ENCODE measurements at regions not wholly inside any gene's neighbourhood (a gene's known extent, or its start where the extent isn't known, plus 50 kb on each side); places are given as distances from the start of the nearest gene placed in this dataset.

GRCh38 chr2:34419856-34420255 is 820.8 kb upstream of the FAM98A start:
- no peaks in the 10 kb centered on the region for H3K9me3 ChIP-seq (ENCODE audit: low read length)
- no peaks in the 10 kb centered on the region for H3K9me2 ChIP-seq (ENCODE audit: insufficient read depth, low read length)
- no peak for TF ChIP-seq MXI1 (conservative IDR thresholded peaks at IDR 0.05; ENCODE audit: poor library complexity, severe bottlenecking)
- no peak for TF ChIP-seq TAF1 (IDR thresholded peaks at IDR 0.05; ENCODE audit: low read depth)
- no peak for TF ChIP-seq POLR2AphosphoS5 (IDR thresholded peaks at IDR 0.05)

GRCh38 chr2:34416856-34417255 is 817.8 kb upstream of the FAM98A start:
- H3K4me2 ChIP-seq (ENCODE audit: low read length): no peak overlapping the region
- no peaks in the 10 kb centered on the region for H3K9me2 ChIP-seq (ENCODE audit: insufficient read depth, low read length)
- no peaks in the 10 kb centered on the region for H3K27me3 ChIP-seq (ENCODE audit: insufficient read depth, low read depth, low read length)
- H3K9ac ChIP-seq (ENCODE audit: low read length): no peak overlapping the region
- H4K20me1 ChIP-seq (ENCODE audit: insufficient read depth): no peaks in the 10 kb centered on the region
- H3K27ac ChIP-seq (ENCODE audit: low read length): no peak overlapping the region
- no peak overlapping the region for H3K4me3 ChIP-seq (ENCODE audit: low read length)
- H2AFZ ChIP-seq (ENCODE audit: low read depth, low read length): no peak overlapping the region
- TF ChIP-seq MXI1 (conservative IDR thresholded peaks at IDR 0.05; ENCODE audit: poor library complexity, severe bottlenecking) (no peak), EP300 (conservative IDR thresholded peaks at IDR 0.05; ENCODE audit: poor library complexity, severe bottlenecking) (no peak), TAF1 (IDR thresholded peaks at IDR 0.05; ENCODE audit: low read depth) (no peak), SMC3 (conservative IDR thresholded peaks at IDR 0.05; ENCODE audit: poor library complexity) (no peak), POLR2AphosphoS5 (IDR thresholded peaks at IDR 0.05) (no peak)
- H3K79me2 ChIP-seq (replicated peaks; ENCODE audit: insufficient read depth, low read length): no peaks in the 10 kb centered on the region
- no peaks in the 10 kb centered on the region for H3K36me3 ChIP-seq (ENCODE audit: insufficient read depth, low read length)
- no peaks in the 10 kb centered on the region for H3F3A ChIP-seq (ENCODE audit: insufficient read depth, low read length, poor library complexity, severe bottlenecking)
- no peaks in the 10 kb centered on the region for H3K9me3 ChIP-seq (ENCODE audit: low read length)

More at GRCh38 chr2:34419856-34420255, 820.8 kb upstream of the FAM98A start:
- Histone ChIP-seq H3K36me3 (ENCODE audit: insufficient read depth, low read length) (no peaks in the 10 kb centered on the region), H3K9ac (ENCODE audit: low read length) (no peak overlapping the region), H3K27me3 (ENCODE audit: insufficient read depth, low read depth, low read length) (no peaks in the 10 kb centered on the region), H3K27ac (ENCODE audit: low read length) (no peak overlapping the region), H3K4me3 (ENCODE audit: low read length) (no peak overlapping the region), H4K20me1 (ENCODE audit: insufficient read depth) (no peaks in the 10 kb centered on the region), H2AFZ (ENCODE audit: low read depth, low read length) (no peak overlapping the region), H3K4me2 (ENCODE audit: low read length) (no peak overlapping the region), H3K79me2 (replicated peaks; ENCODE audit: insufficient read depth, low read length) (no peaks in the 10 kb centered on the region), H3F3A (ENCODE audit: insufficient read depth, low read length, poor library complexity, severe bottlenecking) (no peaks in the 10 kb centered on the region)

- Histone ChIP-seq H3K9ac (ENCODE audit: low read length) (no peak overlapping the region), H4K20me1 (ENCODE audit: insufficient read depth) (no peaks in the 10 kb centered on the region), H3K79me2 (replicated peaks; ENCODE audit: insufficient read depth, low read length) (no peaks in the 10 kb centered on the region), H3K9me2 (ENCODE audit: insufficient read depth, low read length) (no peaks in the 10 kb centered on the region), H3K9me3 (ENCODE audit: low read length) (no peaks in the 10 kb centered on the region), H3F3A (ENCODE audit: insufficient read depth, low read length, poor library complexity, severe bottlenecking) (no peaks in the 10 kb centered on the region), H2AFZ (ENCODE audit: low read depth, low read length) (no peak overlapping the region), H3K4me2 (ENCODE audit: low read length) (no peak overlapping the region), H3K27ac (ENCODE audit: low read length) (no peak overlapping the region), H3K4me3 (ENCODE audit: low read length) (no peak overlapping the region), H3K27me3 (ENCODE audit: insufficient read depth, low read depth, low read length) (no peaks in the 10 kb centered on the region), H3K36me3 (ENCODE audit: insufficient read depth, low read length) (no peaks in the 10 kb centered on the region)
- TF ChIP-seq EP300 (conservative IDR thresholded peaks at IDR 0.05; ENCODE audit: poor library complexity, severe bottlenecking): no peak
- no peak for TF ChIP-seq CTCF (IDR thresholded peaks at IDR 0.05; ENCODE audit: poor library complexity, severe bottlenecking)
- TF ChIP-seq REST (IDR thresholded peaks at IDR 0.05; ENCODE audit: borderline replicate concordance): no peak
- no peak for TF ChIP-seq POLR2AphosphoS5 (IDR thresholded peaks at IDR 0.05)
- TF ChIP-seq EZH2 (IDR thresholded peaks at IDR 0.05; ENCODE audit: borderline replicate concordance, insufficient read depth, low read length, poor library complexity, severe bottlenecking): no peak
- TF ChIP-seq SMC3 (conservative IDR thresholded peaks at IDR 0.05; ENCODE audit: poor library complexity): no peak
- no peak for TF ChIP-seq MXI1 (conservative IDR thresholded peaks at IDR 0.05; ENCODE audit: poor library complexity, severe bottlenecking)
- no peak for TF ChIP-seq TAF1 (IDR thresholded peaks at IDR 0.05; ENCODE audit: low read depth)
- TF ChIP-seq RAD21 (conservative IDR thresholded peaks at IDR 0.05): no peak
These were observed 815.8 kb upstream of the FAM98A start for GRCh38 chr2:34414856-34415255.
